Parathyroid adenoma (tissue), 2 donors: ENCODE measurements at regions not wholly inside any gene's neighbourhood (a gene's known extent, or its start where the extent isn't known, plus 50 kb on each side); places are given as distances from the start of the nearest gene placed in this dataset.

Experiments
- H2AFZ ChIP-seq: fragments of 300-600 bp; sonication (generic); one replicate; pipeline ENCODE4 v1.7.0; 2017; ENCODE audit warnings: antibody characterized with exemption, mild to moderate bottlenecking
- H3K27ac ChIP-seq: fragments of 300-600 bp; sonication (generic); one replicate; pipeline ENCODE4 v1.7.0; 2017
- H3K27me3 ChIP-seq: fragments of 300-600 bp; sonication (generic); one replicate; pipeline ENCODE4 v1.7.0; 2017; ENCODE audit warnings: low read length; ENCODE audit not compliant: control insufficient read depth, insufficient read depth
- H3K36me3 ChIP-seq: fragments of 300-600 bp; sonication (generic); one replicate; pipeline ENCODE4 v1.7.0; 2017; ENCODE audit warnings: low read length; ENCODE audit not compliant: control insufficient read depth, insufficient read depth
- H3K4me1 ChIP-seq: fragments of 300-600 bp; sonication (generic); one replicate; pipeline ENCODE4 v1.7.0; 2017; ENCODE audit warnings: control low read depth
- H3K4me2 ChIP-seq: fragments of 300-600 bp; sonication (generic); one replicate; pipeline ENCODE4 v1.7.0; 2017; ENCODE audit warnings: low read length
- H3K4me3 ChIP-seq: fragments of 300-600 bp; sonication (generic); one replicate; pipeline ENCODE4 v1.7.0; 2017; ENCODE audit warnings: low read depth, low read length
- H3K79me2 ChIP-seq: fragments of 300-600 bp; sonication (generic); one replicate; pipeline ENCODE4 v1.7.0; 2017; ENCODE audit warnings: control low read depth
- H3K9ac ChIP-seq: fragments of 300-600 bp; sonication (generic); one replicate; pipeline ENCODE4 v1.7.0; 2017; ENCODE audit warnings: mild to moderate bottlenecking
- H3K9me3 ChIP-seq: fragments of 300-600 bp; sonication (generic); one replicate; pipeline ENCODE4 v1.7.0; 2017; ENCODE audit warnings: low read length; ENCODE audit not compliant: control insufficient read depth
- TF ChIP-seq, protein P1 (sequence below): fragments of 300-600 bp; sonication (generic); IDR thresholded peaks from one replicate; pipeline ENCODE4 v1.7.0; 2017; ENCODE audit warnings: antibody characterized with exemption, mild to moderate bottlenecking
- donor health status: primary hyperparathyroidism.

DNA sequence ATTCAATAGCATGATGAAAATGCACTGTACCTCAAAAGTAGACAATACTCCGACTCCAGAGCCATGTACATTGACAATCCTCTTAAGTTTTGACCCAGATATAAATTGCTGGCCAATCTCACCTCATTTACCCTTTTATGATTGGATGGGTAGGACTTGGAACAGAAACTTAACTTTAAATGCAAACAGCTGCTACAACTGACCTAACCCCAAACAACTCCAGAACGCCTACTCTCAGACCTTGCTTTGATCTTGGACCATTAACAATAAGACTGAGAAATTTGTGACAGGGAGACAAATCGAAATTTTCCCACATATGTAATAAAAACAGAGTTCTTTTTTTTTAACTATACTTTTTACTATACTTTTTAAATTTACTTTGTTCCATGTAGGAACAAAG, 200.5 kb upstream of the MCHR2 start:
- Histone ChIP-seq H3K4me1 (no peaks in the 10 kb centered on the region), H3K9me3 (no peaks in the 10 kb centered on the region), H3K36me3 (no peaks in the 10 kb centered on the region), H3K4me3 (no peak overlapping the region), H2AFZ (no peak overlapping the region), H3K27me3 (no peaks in the 10 kb centered on the region), H3K9ac (no peak overlapping the region), H3K4me2 (no peak overlapping the region), H3K27ac (no peak overlapping the region), H3K79me2 (no peaks in the 10 kb centered on the region)
- TF ChIP-seq, protein P1, sequence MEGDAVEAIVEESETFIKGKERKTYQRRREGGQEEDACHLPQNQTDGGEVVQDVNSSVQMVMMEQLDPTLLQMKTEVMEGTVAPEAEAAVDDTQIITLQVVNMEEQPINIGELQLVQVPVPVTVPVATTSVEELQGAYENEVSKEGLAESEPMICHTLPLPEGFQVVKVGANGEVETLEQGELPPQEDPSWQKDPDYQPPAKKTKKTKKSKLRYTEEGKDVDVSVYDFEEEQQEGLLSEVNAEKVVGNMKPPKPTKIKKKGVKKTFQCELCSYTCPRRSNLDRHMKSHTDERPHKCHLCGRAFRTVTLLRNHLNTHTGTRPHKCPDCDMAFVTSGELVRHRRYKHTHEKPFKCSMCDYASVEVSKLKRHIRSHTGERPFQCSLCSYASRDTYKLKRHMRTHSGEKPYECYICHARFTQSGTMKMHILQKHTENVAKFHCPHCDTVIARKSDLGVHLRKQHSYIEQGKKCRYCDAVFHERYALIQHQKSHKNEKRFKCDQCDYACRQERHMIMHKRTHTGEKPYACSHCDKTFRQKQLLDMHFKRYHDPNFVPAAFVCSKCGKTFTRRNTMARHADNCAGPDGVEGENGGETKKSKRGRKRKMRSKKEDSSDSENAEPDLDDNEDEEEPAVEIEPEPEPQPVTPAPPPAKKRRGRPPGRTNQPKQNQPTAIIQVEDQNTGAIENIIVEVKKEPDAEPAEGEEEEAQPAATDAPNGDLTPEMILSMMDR, result no peak

DNA sequence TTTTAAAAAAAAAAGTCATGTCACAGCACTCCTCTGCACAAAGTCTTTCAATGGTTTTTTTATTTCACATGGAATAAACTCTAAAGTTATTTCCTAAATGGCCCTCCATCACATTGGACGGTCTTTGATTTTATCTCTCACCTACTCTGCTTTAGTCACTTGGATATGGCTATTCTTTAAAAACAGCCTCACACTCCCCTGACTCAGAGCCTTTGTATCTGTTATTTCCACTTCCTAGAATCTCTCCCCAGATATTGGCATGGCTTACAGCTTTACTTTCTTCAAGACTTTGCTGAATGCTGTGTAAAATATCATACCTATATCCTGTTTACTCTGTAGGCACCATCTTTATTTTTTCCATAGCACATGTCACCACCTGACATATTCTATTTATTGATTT, 194.7 kb upstream of the MCHR2 start:
- Histone ChIP-seq H3K27me3 (no peaks in the 10 kb centered on the region), H3K4me2 (no peak overlapping the region), H3K9ac (no peak overlapping the region), H2AFZ (no peak overlapping the region), H3K27ac (no peak overlapping the region), H3K36me3 (no peaks in the 10 kb centered on the region), H3K79me2 (no peaks in the 10 kb centered on the region), H3K4me1 (no peaks in the 10 kb centered on the region), H3K4me3 (no peak overlapping the region), H3K9me3 (no peaks in the 10 kb centered on the region)
- TF ChIP-seq, protein P1, result no peak

DNA sequence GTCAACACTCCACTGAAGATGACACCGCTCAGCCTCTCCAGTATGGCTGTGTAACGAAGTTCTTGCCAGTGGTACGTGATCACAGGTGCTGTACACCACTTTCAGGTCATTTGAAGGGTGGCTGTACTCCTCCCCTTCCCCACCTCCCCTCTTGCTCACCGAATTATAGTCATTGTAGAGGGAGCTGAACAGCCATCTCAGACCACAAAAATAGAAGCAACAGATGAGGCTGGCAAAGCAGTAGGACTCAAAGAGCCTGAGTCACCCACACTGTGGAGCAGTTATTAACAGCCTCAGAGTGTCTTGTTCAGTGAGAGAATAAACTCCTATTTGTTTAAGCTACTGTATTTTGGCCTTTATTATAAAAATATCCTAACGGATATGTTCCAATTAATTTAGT, 192.5 kb upstream of the MCHR2 start:
- H3K79me2 ChIP-seq, result no peaks in the 10 kb centered on the region
- H2AFZ ChIP-seq, result no peak overlapping the region
- no peaks in the 10 kb centered on the region for H3K4me1 ChIP-seq
- no peak overlapping the region for H3K9ac ChIP-seq
- H3K27ac ChIP-seq, result no peak overlapping the region
- no peaks in the 10 kb centered on the region for H3K36me3 ChIP-seq
- no peaks in the 10 kb centered on the region for H3K27me3 ChIP-seq
- H3K4me2 ChIP-seq, result no peak overlapping the region
- H3K4me3 ChIP-seq, result no peak overlapping the region
- TF ChIP-seq, protein P1, result no peak
- H3K9me3 ChIP-seq, result no peaks in the 10 kb centered on the region

DNA sequence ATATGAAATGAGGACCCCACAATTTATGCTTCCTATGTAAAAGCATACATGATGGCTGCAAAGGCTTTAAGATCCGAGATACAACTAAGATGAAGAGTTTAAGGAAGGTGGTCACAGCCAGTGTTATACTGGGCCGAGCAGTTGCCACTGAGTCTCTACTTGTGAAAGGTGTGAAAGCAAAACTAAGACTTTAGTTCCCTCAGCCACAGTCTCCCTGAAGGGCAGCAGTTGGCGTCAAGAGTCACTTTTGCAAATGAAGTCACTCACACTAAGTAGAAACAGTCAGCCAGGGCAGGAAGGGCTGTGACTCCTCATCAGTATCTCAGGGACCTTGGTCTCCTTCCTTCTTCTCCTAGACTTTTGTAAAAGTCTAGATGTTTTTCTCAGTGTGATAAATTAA, 191.6 kb upstream of the MCHR2 start:
- H3K4me3 ChIP-seq, result no peak overlapping the region
- no peaks in the 10 kb centered on the region for H3K79me2 ChIP-seq
- no peak overlapping the region for H3K9ac ChIP-seq
- H3K27me3 ChIP-seq, result no peaks in the 10 kb centered on the region
- H3K4me1 ChIP-seq, result no peaks in the 10 kb centered on the region
- no peak overlapping the region for H3K27ac ChIP-seq
- no peak overlapping the region for H2AFZ ChIP-seq
- H3K4me2 ChIP-seq, result no peak overlapping the region
- H3K36me3 ChIP-seq, result no peaks in the 10 kb centered on the region
- no peaks in the 10 kb centered on the region for H3K9me3 ChIP-seq
- TF ChIP-seq, protein P1, result no peak

DNA sequence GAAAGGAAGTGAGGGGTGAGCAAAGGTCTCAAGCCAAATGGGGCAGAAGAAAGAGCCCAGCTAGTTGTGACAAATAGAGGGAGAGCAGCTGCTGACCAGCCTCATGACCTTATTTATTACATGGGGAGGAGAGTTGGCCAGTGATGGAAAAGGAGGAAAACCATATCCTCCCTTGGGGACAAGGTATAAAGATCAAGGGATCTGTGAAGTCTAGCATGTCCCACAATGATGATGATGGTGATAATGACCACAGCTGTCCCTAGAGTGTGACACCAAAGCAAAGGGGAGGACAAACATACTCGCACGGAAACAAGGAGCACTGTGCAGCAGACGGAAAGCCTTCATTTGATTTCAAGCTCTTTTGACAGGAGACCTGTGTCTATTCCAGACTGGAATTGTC, 190.4 kb upstream of the MCHR2 start:
- Histone ChIP-seq H2AFZ (no peak overlapping the region), H3K79me2 (no peaks in the 10 kb centered on the region), H3K4me3 (no peak overlapping the region), H3K27me3 (no peaks in the 10 kb centered on the region), H3K9ac (no peak overlapping the region), H3K27ac (no peak overlapping the region), H3K36me3 (no peaks in the 10 kb centered on the region), H3K4me2 (no peak overlapping the region), H3K9me3 (no peaks in the 10 kb centered on the region), H3K4me1 (no peaks in the 10 kb centered on the region)
- TF ChIP-seq, protein P1, result no peak
